ENCODE measurements at regions not wholly inside any gene's neighbourhood (a gene's known extent, or its start where the extent isn't known, plus 50 kb on each side); places are given as distances from the start of the nearest gene placed in this dataset.

GRCh38 chr13:27359199-27359821, 65.1 kb upstream of the GTF3A start:
- Histone ChIP-seq H3K9me3 (ENCODE audit: control insufficient read depth in 1 of 2, insufficient read depth in 1 of 2, low read depth in 1 of 2, low read length in 2 of 2) (no peaks in the 10 kb centered on the region), H4K20me1 (ENCODE audit: insufficient read depth) (no peaks in the 10 kb centered on the region), H3K9me2 (ENCODE audit: insufficient read depth) (no peaks in the 10 kb centered on the region), H3K4me1 (ENCODE audit: control insufficient read depth in 1 of 2, insufficient read depth in 2 of 2, low read length in 2 of 2) (peaks cover 10 to 11% of the 10 kb centered on the region in 2 experiments), H3K4me2 (ENCODE audit: low read length) (no peak overlapping the region), H2AFZ (ENCODE audit: low read depth, low read length, poor library complexity, severe bottlenecking) (peak overlapping the region; percentile 70), H3K9ac (ENCODE audit: low read length) (no peak overlapping the region), H3K79me2 (ENCODE audit: insufficient read depth, low read length) (no peaks in the 10 kb centered on the region), H3K4me3 (replicated peaks in 1 of 2; ENCODE audit: low read depth in 1 of 2, low read length in 2 of 2) (no peak overlapping the region), H3K36me3 (ENCODE audit: control insufficient read depth in 1 of 2, insufficient read depth in 2 of 2, low read length in 2 of 2) (no peaks in the 10 kb centered on the region), H3K27me3 (ENCODE audit: insufficient read depth, low read length) (no peaks in the 10 kb centered on the region), H3K27ac (ENCODE audit: low read depth, low read length) (no peak overlapping the region)
- POLR2A ChIA-PET = interaction anchor here (0.7 kb wide), 1 partner anchor 374 kb away, joined by 3 read pairs; no protein-coding TSS in a partner anchor
- peak; percentile 62 for ATAC-seq
- TF ChIP-seq CTCF (IDR thresholded peaks at IDR 0.05 in 2 of 3, conservative IDR thresholded peaks at IDR 0.05 in 1 of 3; ENCODE audit: borderline replicate concordance in 1 of 3, insufficient read depth in 1 of 3, low read depth in 2 of 3, low read length in 2 of 3) = peak; percentile 72 to 90 (median 87)
- peak; percentile 92 for TF ChIP-seq RAD21 (IDR thresholded peaks at IDR 0.05; ENCODE audit: low read depth)
- TF ChIP-seq SIN3A (IDR thresholded peaks at IDR 0.05; ENCODE audit: low read depth) = no peak
- intact Hi-C loops (cut with micrococcal nuclease) = loop anchor here (1.0 to 5.0 kb wide), 4 partner anchors 75 to 412 kb away; no protein-coding TSS in a partner anchor
- peak; percentile 43 for DNase-seq (ENCODE audit: low read depth, low spot score)
- BruUV-seq (replicated peaks) = no TSS peak
- RAD21 ChIA-PET (ENCODE audit: low non-redundant PET in 1 of 2, low total read pairs in 2 of 2, uncharacterized antibody in 2 of 2, unreplicated experiment in 2 of 2) = interaction anchor here (0.8 to 2.1 kb wide), 8 partner anchors 75 to 412 kb away, joined by 3 to 13 read pairs (median 4); no protein-coding TSS in a partner anchor
- CTCF ChIA-PET = interaction anchor here (0.7 to 5.0 kb wide), 11 partner anchors 25 to 625 kb away, joined by 3 to 106 read pairs (median 4); no protein-coding TSS in a partner anchor

GRCh38 chr13:27360562-27360961, 63.9 kb upstream of the GTF3A start:
- BruUV-seq (replicated peaks) = no TSS peak
- intact Hi-C loops (cut with micrococcal nuclease) = no loop called here
- ChIA-PET RAD21 (ENCODE audit: low non-redundant PET in 1 of 2, low total read pairs in 2 of 2, uncharacterized antibody in 2 of 2, unreplicated experiment in 2 of 2) (interaction anchor here (1.3 to 2.1 kb wide), 3 partner anchors 375 to 414 kb away, joined by 3 to 8 read pairs (median 7); no protein-coding TSS in a partner anchor), POLR2A (interaction anchor here (1.2 kb wide), 1 partner anchor 376 kb away, joined by 3 read pairs; no protein-coding TSS in a partner anchor), CTCF (interaction anchor here (0.7 to 5.0 kb wide), 7 partner anchors 14 to 624 kb away, joined by 4 to 119 read pairs (median 42); no protein-coding TSS in a partner anchor)
- H3K9me2 ChIP-seq (ENCODE audit: insufficient read depth) = no peaks in the 10 kb centered on the region
- H2AFZ ChIP-seq (ENCODE audit: low read depth, low read length, poor library complexity, severe bottlenecking) = no peak overlapping the region
- no peaks in the 10 kb centered on the region for H4K20me1 ChIP-seq (ENCODE audit: insufficient read depth)
- DNase-seq (ENCODE audit: low read depth, low spot score) = no peak
- H3K79me2 ChIP-seq (ENCODE audit: insufficient read depth, low read length) = no peaks in the 10 kb centered on the region
- H3K27ac ChIP-seq (ENCODE audit: low read depth, low read length) = no peak overlapping the region
- TF ChIP-seq ZFX (IDR thresholded peaks at IDR 0.05) (no peak), ZNF274 (IDR thresholded peaks at IDR 0.05; ENCODE audit: low read depth, low read length) (no peak)
- ATAC-seq = no peak
- no peaks in the 10 kb centered on the region for H3K36me3 ChIP-seq (ENCODE audit: control insufficient read depth in 1 of 2, insufficient read depth in 2 of 2, low read length in 2 of 2)
- no peaks in the 10 kb centered on the region for H3K27me3 ChIP-seq (ENCODE audit: insufficient read depth, low read length)
- no peaks in the 10 kb centered on the region for H3K9me3 ChIP-seq (ENCODE audit: control insufficient read depth in 1 of 2, insufficient read depth in 1 of 2, low read depth in 1 of 2, low read length in 2 of 2)
- peaks cover 9 to 11% of the 10 kb centered on the region in 2 experiments for H3K4me1 ChIP-seq (ENCODE audit: control insufficient read depth in 1 of 2, insufficient read depth in 2 of 2, low read length in 2 of 2)
- H3K9ac ChIP-seq (ENCODE audit: low read length) = no peak overlapping the region
- no peak overlapping the region for H3K4me3 ChIP-seq (replicated peaks in 1 of 2; ENCODE audit: low read depth in 1 of 2, low read length in 2 of 2)
- no peak overlapping the region for H3K4me2 ChIP-seq (ENCODE audit: low read length)

Measured in HCT116 (cell line).